GM19452 (cell line): ENCODE measurements at regions not wholly inside any gene's neighbourhood (a gene's known extent, or its start where the extent isn't known, plus 50 kb on each side); places are given as distances from the start of the nearest gene placed in this dataset.

Source experiments
- ATAC-seq: cut with Tn5 transposase; IDR thresholded peaks from one replicate; pipeline ENCODE4 v1.9.1; 2021; ENCODE audit not compliant: unreplicated experiment

GRCh38 chr20:22652681-22653588 is 68.6 kb upstream of the FOXA2 start:
- ATAC-seq: no peak

- no peak for ATAC-seq
Measured at GRCh38 chr20:22653658-22654642, 69.6 kb upstream of the FOXA2 start.

GRCh38 chr20:22663528-22664025 is 79.2 kb upstream of the FOXA2 start:
- ATAC-seq: no peak

GRCh38 chr20:22667198-22667597 is 82.8 kb upstream of the FOXA2 start:
- no peak for ATAC-seq

- ATAC-seq: no peak
Measured at GRCh38 chr20:22672191-22672590, 87.8 kb upstream of the FOXA2 start.

GRCh38 chr20:22673467-22673866 is 89.1 kb upstream of the FOXA2 start:
- ATAC-seq: no peak

GRCh38 chr20:22675341-22675740 is 91.0 kb upstream of the FOXA2 start:
- no peak for ATAC-seq

- no peak for ATAC-seq
Measured at GRCh38 chr20:22678678-22679077, 94.3 kb upstream of the FOXA2 start.

GRCh38 chr20:22679197-22679596 is 94.8 kb upstream of the FOXA2 start:
- no peak for ATAC-seq

- no peak for ATAC-seq
Measured at GRCh38 chr20:22680031-22680740, 95.8 kb upstream of the FOXA2 start.

- no peak for ATAC-seq
Measured at GRCh38 chr20:22681591-22682248, 97.3 kb upstream of the FOXA2 start.

- ATAC-seq: no peak
Measured at GRCh38 chr20:22682381-22682780, 98.0 kb upstream of the FOXA2 start.

GRCh38 chr20:22684072-22684762 is 99.8 kb upstream of the FOXA2 start:
- peak; percentile 79 for ATAC-seq

GRCh38 chr20:22684763-22685443 is 100.5 kb upstream of the FOXA2 start:
- no peak for ATAC-seq

- ATAC-seq: no peak
Measured at GRCh38 chr20:22686097-22686496, 101.7 kb upstream of the FOXA2 start.

- no peak for ATAC-seq
Measured at GRCh38 chr20:22687676-22688349, 103.4 kb upstream of the FOXA2 start.

GRCh38 chr20:22688485-22688884 is 104.1 kb upstream of the FOXA2 start:
- ATAC-seq: no peak

GRCh38 chr20:22689266-22689665 is 104.9 kb upstream of the FOXA2 start:
- ATAC-seq: no peak

- no peak for ATAC-seq
Measured at GRCh38 chr20:22690000-22690399, 105.6 kb upstream of the FOXA2 start.
